ENCODE measurements at regions not wholly inside any gene's neighbourhood (a gene's known extent, or its start where the extent isn't known, plus 50 kb on each side); places are given as distances from the start of the nearest gene placed in this dataset.

DNA sequence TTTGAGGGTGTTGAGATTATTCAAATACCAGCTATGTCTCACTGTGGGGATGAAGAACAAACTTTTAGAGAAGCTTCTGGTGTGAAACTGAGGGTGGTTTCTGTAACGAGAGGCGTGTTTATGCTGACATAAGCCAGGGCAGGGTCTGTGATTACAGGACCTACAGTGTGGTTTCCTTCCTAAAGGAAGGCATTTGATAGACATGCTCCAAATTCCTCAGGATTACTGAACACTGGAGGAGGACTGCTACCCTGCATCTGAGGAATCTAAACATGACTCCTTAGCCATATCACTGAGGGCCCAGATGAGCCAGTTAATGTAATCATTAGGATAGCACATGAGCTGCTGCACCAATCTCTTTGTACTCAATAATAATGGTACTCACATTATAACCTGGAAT lies 328.4 kb upstream of the UMPS start:
- BruUV-seq (replicated peaks) = no TSS peak
- no peak overlapping the region for H3K4me3 ChIP-seq (replicated peaks in 1 of 3; ENCODE audit: insufficient read depth in 1 of 3, low read depth in 1 of 3, low read length in 3 of 3)
- H3K27me3 ChIP-seq (ENCODE audit: control insufficient read depth in 2 of 2, insufficient read depth in 2 of 2, low read length in 2 of 2) = no peaks in the 10 kb centered on the region
- no peaks in the 10 kb centered on the region for H3K4me1 ChIP-seq (ENCODE audit: control insufficient read depth, extremely low read depth, insufficient read depth, low read length)
- H3K4me2 ChIP-seq (ENCODE audit: insufficient read depth, low read length) = no peak overlapping the region
- POLR2A ChIA-PET = no interaction called here
- H3K79me2 ChIP-seq (ENCODE audit: control insufficient read depth, insufficient read depth, low read length) = no peaks in the 10 kb centered on the region
- intact Hi-C loops (cut with micrococcal nuclease) = no loop called here
- CTCF ChIA-PET = no interaction called here
- DNase-seq (ENCODE audit: low read depth, low spot score) (no peak), FAIRE-seq (no peak)
- no peaks in the 10 kb centered on the region for H3K9me3 ChIP-seq (replicated peaks; ENCODE audit: control insufficient read depth, insufficient read depth, low read length)
- H4K20me1 ChIP-seq (replicated peaks; ENCODE audit: control insufficient read depth, extremely low read depth, insufficient read depth, low read length) = no peaks in the 10 kb centered on the region
- H2AFZ ChIP-seq (ENCODE audit: low read depth, low read length) = no peak overlapping the region
- dilution Hi-C loops (cut with MboI; ENCODE audit: extremely low pct_ligation_motif_present, low sequenced_read_pairs) = no loop called here
- no peaks in the 10 kb centered on the region for H3K36me3 ChIP-seq (ENCODE audit: control insufficient read depth in 2 of 2, extremely low read depth in 1 of 2, insufficient read depth in 2 of 2, low read length in 2 of 2)
- H3K9ac ChIP-seq (replicated peaks; ENCODE audit: extremely low read depth, insufficient read depth, low read length) = no peak overlapping the region
- no peak overlapping the region for H3K27ac ChIP-seq (ENCODE audit: insufficient read depth, low read depth, low read length)
- TF ChIP-seq FOS (IDR thresholded peaks at IDR 0.05; ENCODE audit: borderline replicate concordance, insufficient read depth, low read length) (no peak), JUN (IDR thresholded peaks at IDR 0.05; ENCODE audit: borderline replicate concordance, insufficient read depth, insufficient read length, low read depth) (no peak), MYC (IDR thresholded peaks at IDR 0.05; ENCODE audit: low read depth, low read length) (no peak), POLR2AphosphoS5 (IDR thresholded peaks at IDR 0.05; ENCODE audit: insufficient read depth, low read depth, low read length) (no peak), GATA2 (IDR thresholded peaks at IDR 0.05; ENCODE audit: insufficient read depth, insufficient read length, low read depth, low read length) (no peak), POLR2A (IDR thresholded peaks at IDR 0.05; ENCODE audit: low read depth, low read length) (no peak), EZH2 (IDR thresholded peaks at IDR 0.05; ENCODE audit: borderline replicate concordance, low read depth, low read length, severe bottlenecking) (no peak)
- TF ChIP-seq, protein P1, sequence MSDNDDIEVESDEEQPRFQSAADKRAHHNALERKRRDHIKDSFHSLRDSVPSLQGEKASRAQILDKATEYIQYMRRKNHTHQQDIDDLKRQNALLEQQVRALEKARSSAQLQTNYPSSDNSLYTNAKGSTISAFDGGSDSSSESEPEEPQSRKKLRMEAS (IDR thresholded peaks at IDR 0.05; ENCODE audit: insufficient read depth, insufficient read length) = no peak
- TF ChIP-seq, protein P2, sequence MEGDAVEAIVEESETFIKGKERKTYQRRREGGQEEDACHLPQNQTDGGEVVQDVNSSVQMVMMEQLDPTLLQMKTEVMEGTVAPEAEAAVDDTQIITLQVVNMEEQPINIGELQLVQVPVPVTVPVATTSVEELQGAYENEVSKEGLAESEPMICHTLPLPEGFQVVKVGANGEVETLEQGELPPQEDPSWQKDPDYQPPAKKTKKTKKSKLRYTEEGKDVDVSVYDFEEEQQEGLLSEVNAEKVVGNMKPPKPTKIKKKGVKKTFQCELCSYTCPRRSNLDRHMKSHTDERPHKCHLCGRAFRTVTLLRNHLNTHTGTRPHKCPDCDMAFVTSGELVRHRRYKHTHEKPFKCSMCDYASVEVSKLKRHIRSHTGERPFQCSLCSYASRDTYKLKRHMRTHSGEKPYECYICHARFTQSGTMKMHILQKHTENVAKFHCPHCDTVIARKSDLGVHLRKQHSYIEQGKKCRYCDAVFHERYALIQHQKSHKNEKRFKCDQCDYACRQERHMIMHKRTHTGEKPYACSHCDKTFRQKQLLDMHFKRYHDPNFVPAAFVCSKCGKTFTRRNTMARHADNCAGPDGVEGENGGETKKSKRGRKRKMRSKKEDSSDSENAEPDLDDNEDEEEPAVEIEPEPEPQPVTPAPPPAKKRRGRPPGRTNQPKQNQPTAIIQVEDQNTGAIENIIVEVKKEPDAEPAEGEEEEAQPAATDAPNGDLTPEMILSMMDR (IDR thresholded peaks at IDR 0.05; ENCODE audit: extremely low read depth in 1 of 2, insufficient read depth in 1 of 2, low read depth in 1 of 2, low read length in 2 of 2) = no peak
- no peaks in the 10 kb centered on the region for H3K9me1 ChIP-seq (replicated peaks; ENCODE audit: control insufficient read depth, extremely low read depth, insufficient read depth, low read length)
